ENCODE measurements at regions not wholly inside any gene's neighbourhood (a gene's known extent, or its start where the extent isn't known, plus 50 kb on each side); places are given as distances from the start of the nearest gene placed in this dataset.

GRCh38 chr1:217965156-217965786, 319.8 kb upstream of the RRP15 start:
- no peak for DNase-seq (ENCODE audit: low spot score)
- H3K36me3 Mint-ChIP-seq (ENCODE audit: low read depth, unreplicated experiment), result peaks cover 7% of the 10 kb centered on the region
- H3K4me3 Mint-ChIP-seq (ENCODE audit: unreplicated experiment), result no peak overlapping the region
- H3K9me3 Mint-ChIP-seq (ENCODE audit: unreplicated experiment), result no peaks in the 10 kb centered on the region
- no peaks in the 10 kb centered on the region for H3K4me1 Mint-ChIP-seq (ENCODE audit: unreplicated experiment)
- peaks cover 2% of the 10 kb centered on the region for H3K27me3 Mint-ChIP-seq (ENCODE audit: unreplicated experiment)
- TF ChIP-seq CTCF (IDR thresholded peaks at IDR 0.05; ENCODE audit: unreplicated experiment), result no peak
- no peak overlapping the region for H3K27ac Mint-ChIP-seq (ENCODE audit: unreplicated experiment)

- H3K4me3 Mint-ChIP-seq (ENCODE audit: unreplicated experiment), result no peak overlapping the region
- no peak for DNase-seq (ENCODE audit: low spot score)
- H3K4me1 Mint-ChIP-seq (ENCODE audit: unreplicated experiment), result no peaks in the 10 kb centered on the region
- no peak overlapping the region for H3K27ac Mint-ChIP-seq (ENCODE audit: unreplicated experiment)
- peaks cover 2% of the 10 kb centered on the region for H3K27me3 Mint-ChIP-seq (ENCODE audit: unreplicated experiment)
- no peaks in the 10 kb centered on the region for H3K9me3 Mint-ChIP-seq (ENCODE audit: unreplicated experiment)
- H3K36me3 Mint-ChIP-seq (ENCODE audit: low read depth, unreplicated experiment), result peaks cover 7% of the 10 kb centered on the region
- TF ChIP-seq CTCF (IDR thresholded peaks at IDR 0.05; ENCODE audit: unreplicated experiment), result no peak
These were observed 317.0 kb upstream of the RRP15 start for GRCh38 chr1:217968085-217968484.

GRCh38 chr1:217969428-217969827, 315.7 kb upstream of the RRP15 start:
- H3K9me3 Mint-ChIP-seq (ENCODE audit: unreplicated experiment), result no peaks in the 10 kb centered on the region
- H3K36me3 Mint-ChIP-seq (ENCODE audit: low read depth, unreplicated experiment), result peaks cover 6% of the 10 kb centered on the region
- H3K4me3 Mint-ChIP-seq (ENCODE audit: unreplicated experiment), result no peak overlapping the region
- TF ChIP-seq CTCF (IDR thresholded peaks at IDR 0.05; ENCODE audit: unreplicated experiment), result no peak
- no peak overlapping the region for H3K27ac Mint-ChIP-seq (ENCODE audit: unreplicated experiment)
- H3K27me3 Mint-ChIP-seq (ENCODE audit: unreplicated experiment), result peaks cover 2% of the 10 kb centered on the region
- no peaks in the 10 kb centered on the region for H3K4me1 Mint-ChIP-seq (ENCODE audit: unreplicated experiment)
- no peak for DNase-seq (ENCODE audit: low spot score)

GRCh38 chr1:217977943-217978342, 307.1 kb upstream of the RRP15 start:
- DNase-seq (ENCODE audit: low spot score), result no peak
- no peaks in the 10 kb centered on the region for H3K4me1 Mint-ChIP-seq (ENCODE audit: unreplicated experiment)
- no peak for TF ChIP-seq CTCF (IDR thresholded peaks at IDR 0.05; ENCODE audit: unreplicated experiment)
- H3K4me3 Mint-ChIP-seq (ENCODE audit: unreplicated experiment), result no peak overlapping the region
- no peaks in the 10 kb centered on the region for H3K36me3 Mint-ChIP-seq (ENCODE audit: low read depth, unreplicated experiment)
- H3K27me3 Mint-ChIP-seq (ENCODE audit: unreplicated experiment), result no peaks in the 10 kb centered on the region
- no peak overlapping the region for H3K27ac Mint-ChIP-seq (ENCODE audit: unreplicated experiment)
- no peaks in the 10 kb centered on the region for H3K9me3 Mint-ChIP-seq (ENCODE audit: unreplicated experiment)

GRCh38 chr1:217981430-217981829, 303.7 kb upstream of the RRP15 start:
- H3K27ac Mint-ChIP-seq (ENCODE audit: unreplicated experiment), result no peak overlapping the region
- H3K9me3 Mint-ChIP-seq (ENCODE audit: unreplicated experiment), result no peaks in the 10 kb centered on the region
- H3K4me1 Mint-ChIP-seq (ENCODE audit: unreplicated experiment), result no peaks in the 10 kb centered on the region
- no peak overlapping the region for H3K4me3 Mint-ChIP-seq (ENCODE audit: unreplicated experiment)
- TF ChIP-seq CTCF (IDR thresholded peaks at IDR 0.05; ENCODE audit: unreplicated experiment), result no peak
- H3K27me3 Mint-ChIP-seq (ENCODE audit: unreplicated experiment), result no peaks in the 10 kb centered on the region
- no peak for DNase-seq (ENCODE audit: low spot score)
- no peaks in the 10 kb centered on the region for H3K36me3 Mint-ChIP-seq (ENCODE audit: low read depth, unreplicated experiment)

All from endothelial cell (in vitro differentiated cells).